ENCODE measurements at regions not wholly inside any gene's neighbourhood (a gene's known extent, or its start where the extent isn't known, plus 50 kb on each side); places are given as distances from the start of the nearest gene placed in this dataset.

DNA sequence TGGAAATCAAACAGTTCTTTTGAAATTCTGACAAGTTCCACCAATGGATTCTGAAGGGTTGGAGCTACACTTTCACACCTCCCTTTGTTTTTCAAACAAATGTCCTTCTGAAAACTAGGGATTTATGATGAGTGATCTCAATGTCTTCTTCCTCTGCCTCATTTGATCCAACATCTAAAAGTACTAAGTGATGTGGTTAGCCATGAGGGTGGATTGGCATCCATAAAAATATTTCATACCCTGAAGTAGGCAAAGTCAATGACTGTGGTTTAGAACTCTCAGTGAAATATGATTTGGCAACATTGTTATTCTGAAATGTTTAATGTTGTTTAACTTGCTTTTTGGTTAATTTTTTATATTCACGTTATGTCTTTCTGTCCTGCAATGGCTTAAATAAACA, 136.9 kb downstream of the MBL2 start:
- DNase-seq (ENCODE audit: insufficient read length, low spot score, missing footprints), result no peak
- Histone ChIP-seq H3K36me3 (ENCODE audit: insufficient read depth, low read length) (no peaks in the 10 kb centered on the region), H3K79me2 (ENCODE audit: insufficient read depth, low read length) (no peaks in the 10 kb centered on the region), H3K4me3 (ENCODE audit: insufficient read depth, low read length) (no peak overlapping the region), H4K20me1 (ENCODE audit: insufficient read depth, low read length) (no peaks in the 10 kb centered on the region), H3K27ac (ENCODE audit: low read depth, low read length) (no peak overlapping the region), H2AFZ (ENCODE audit: low read length) (no peak overlapping the region), H3K4me2 (ENCODE audit: insufficient read depth, low read length) (no peak overlapping the region), H3K27me3 (ENCODE audit: insufficient read depth, low read length) (no peaks in the 10 kb centered on the region), H3K9me3 (ENCODE audit: low read depth, low read length) (no peaks in the 10 kb centered on the region), H3K4me1 (ENCODE audit: insufficient read depth, low read length) (no peaks in the 10 kb centered on the region)
- TF ChIP-seq CTCF (IDR thresholded peaks at IDR 0.05; ENCODE audit: extremely low read depth, low read depth, low read length), result no peak

DNA sequence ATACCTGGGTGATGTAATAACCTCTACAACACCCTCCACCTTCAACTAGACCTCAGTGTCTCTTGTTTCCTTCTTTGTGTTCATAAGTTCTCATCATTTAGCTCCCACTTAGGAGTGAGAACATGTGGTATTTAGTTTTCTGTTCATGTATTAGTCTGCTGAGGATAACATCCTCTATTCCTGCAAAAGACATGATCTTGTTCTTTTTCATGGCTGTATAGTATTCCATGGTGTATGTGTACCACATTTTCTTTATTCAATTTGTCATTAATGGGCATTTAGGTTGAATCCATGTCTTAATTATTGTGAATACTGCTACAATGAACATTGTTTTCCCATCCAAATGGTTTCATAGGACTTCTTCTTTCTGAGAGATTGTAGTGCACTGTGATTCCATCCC, 135.7 kb downstream of the MBL2 start:
- no peak overlapping the region for H2AFZ ChIP-seq (ENCODE audit: low read length)
- no peak overlapping the region for H3K27ac ChIP-seq (ENCODE audit: low read depth, low read length)
- H3K9me3 ChIP-seq (ENCODE audit: low read depth, low read length), result no peaks in the 10 kb centered on the region
- no peak overlapping the region for H3K4me3 ChIP-seq (ENCODE audit: insufficient read depth, low read length)
- no peak for TF ChIP-seq CTCF (IDR thresholded peaks at IDR 0.05; ENCODE audit: extremely low read depth, low read depth, low read length)
- no peaks in the 10 kb centered on the region for H3K4me1 ChIP-seq (ENCODE audit: insufficient read depth, low read length)
- no peak overlapping the region for H3K4me2 ChIP-seq (ENCODE audit: insufficient read depth, low read length)
- DNase-seq (ENCODE audit: insufficient read length, low spot score, missing footprints), result no peak
- no peaks in the 10 kb centered on the region for H3K79me2 ChIP-seq (ENCODE audit: insufficient read depth, low read length)
- no peaks in the 10 kb centered on the region for H4K20me1 ChIP-seq (ENCODE audit: insufficient read depth, low read length)
- no peaks in the 10 kb centered on the region for H3K27me3 ChIP-seq (ENCODE audit: insufficient read depth, low read length)
- H3K36me3 ChIP-seq (ENCODE audit: insufficient read depth, low read length), result no peaks in the 10 kb centered on the region

DNA sequence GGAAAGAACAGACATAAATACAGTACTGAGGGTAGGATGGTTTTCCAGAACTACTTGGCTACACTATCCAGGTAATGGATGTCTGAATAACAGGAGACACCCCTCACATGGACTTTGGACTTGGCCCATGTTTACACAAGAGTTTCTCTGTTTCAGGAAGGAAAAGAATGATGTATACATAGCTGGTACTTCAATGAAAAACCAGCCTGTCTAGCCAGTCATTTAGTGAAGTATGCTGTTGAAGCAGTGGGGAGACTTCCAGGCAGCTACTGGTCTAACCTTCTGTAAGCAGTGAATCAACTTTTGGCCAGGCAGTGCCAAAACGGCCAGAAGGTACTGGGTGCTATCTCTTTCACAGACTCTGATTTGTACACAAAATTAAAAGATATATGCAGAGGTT, 135.0 kb downstream of the MBL2 start:
- Histone ChIP-seq H3K27me3 (ENCODE audit: insufficient read depth, low read length) (no peaks in the 10 kb centered on the region), H3K36me3 (ENCODE audit: insufficient read depth, low read length) (no peaks in the 10 kb centered on the region), H3K4me1 (ENCODE audit: insufficient read depth, low read length) (no peaks in the 10 kb centered on the region), H4K20me1 (ENCODE audit: insufficient read depth, low read length) (no peaks in the 10 kb centered on the region), H3K4me3 (ENCODE audit: insufficient read depth, low read length) (no peak overlapping the region), H3K9me3 (ENCODE audit: low read depth, low read length) (no peaks in the 10 kb centered on the region), H3K27ac (ENCODE audit: low read depth, low read length) (no peak overlapping the region), H3K79me2 (ENCODE audit: insufficient read depth, low read length) (no peaks in the 10 kb centered on the region), H3K4me2 (ENCODE audit: insufficient read depth, low read length) (no peak overlapping the region), H2AFZ (ENCODE audit: low read length) (no peak overlapping the region)
- no peak for TF ChIP-seq CTCF (IDR thresholded peaks at IDR 0.05; ENCODE audit: extremely low read depth, low read depth, low read length)
- DNase-seq (ENCODE audit: insufficient read length, low spot score, missing footprints), result no peak

- Histone ChIP-seq H2AFZ (ENCODE audit: low read length) (no peak overlapping the region), H4K20me1 (ENCODE audit: insufficient read depth, low read length) (no peaks in the 10 kb centered on the region), H3K79me2 (ENCODE audit: insufficient read depth, low read length) (no peaks in the 10 kb centered on the region), H3K27me3 (ENCODE audit: insufficient read depth, low read length) (no peaks in the 10 kb centered on the region), H3K27ac (ENCODE audit: low read depth, low read length) (no peak overlapping the region), H3K4me1 (ENCODE audit: insufficient read depth, low read length) (no peaks in the 10 kb centered on the region), H3K36me3 (ENCODE audit: insufficient read depth, low read length) (no peaks in the 10 kb centered on the region), H3K4me3 (ENCODE audit: insufficient read depth, low read length) (no peak overlapping the region), H3K4me2 (ENCODE audit: insufficient read depth, low read length) (no peak overlapping the region), H3K9me3 (ENCODE audit: low read depth, low read length) (no peaks in the 10 kb centered on the region)
- no peak for DNase-seq (ENCODE audit: insufficient read length, low spot score, missing footprints)
- no peak for TF ChIP-seq CTCF (IDR thresholded peaks at IDR 0.05; ENCODE audit: extremely low read depth, low read depth, low read length)
These were observed 132.9 kb downstream of the MBL2 start for GRCh38 chr10:52639652-52640051.
